ENCODE measurements at regions not wholly inside any gene's neighbourhood (a gene's known extent, or its start where the extent isn't known, plus 50 kb on each side); places are given as distances from the start of the nearest gene placed in this dataset.

DNA sequence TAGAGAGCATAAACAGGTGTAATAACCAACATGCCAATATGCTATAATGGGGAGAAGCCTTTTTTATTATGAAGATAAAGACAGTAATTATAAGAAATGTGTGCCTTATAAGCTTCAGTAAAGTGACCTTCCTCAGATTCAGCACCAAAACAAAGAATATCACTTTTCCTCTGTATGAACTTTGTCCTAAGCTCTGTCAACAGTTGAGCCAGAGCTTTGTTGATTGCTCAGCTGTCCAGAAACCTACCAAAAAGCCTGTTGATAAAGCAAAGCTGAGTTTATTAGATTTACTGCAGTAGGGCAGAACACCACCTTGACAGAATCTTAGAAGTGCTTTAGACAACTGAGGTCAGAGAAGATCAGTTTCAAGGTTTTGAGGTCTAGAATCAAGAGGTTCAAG lies 635.3 kb downstream of the EDEM1 start:
- no peak overlapping the region for H3K4me3 ChIP-seq (ENCODE audit: low read depth, low read length)
- in situ Hi-C loops (cut with HindIII; ENCODE audit: low pct_ligation_motif_present, low sequenced_read_pairs): no loop called here
- TF ChIP-seq, protein P1, sequence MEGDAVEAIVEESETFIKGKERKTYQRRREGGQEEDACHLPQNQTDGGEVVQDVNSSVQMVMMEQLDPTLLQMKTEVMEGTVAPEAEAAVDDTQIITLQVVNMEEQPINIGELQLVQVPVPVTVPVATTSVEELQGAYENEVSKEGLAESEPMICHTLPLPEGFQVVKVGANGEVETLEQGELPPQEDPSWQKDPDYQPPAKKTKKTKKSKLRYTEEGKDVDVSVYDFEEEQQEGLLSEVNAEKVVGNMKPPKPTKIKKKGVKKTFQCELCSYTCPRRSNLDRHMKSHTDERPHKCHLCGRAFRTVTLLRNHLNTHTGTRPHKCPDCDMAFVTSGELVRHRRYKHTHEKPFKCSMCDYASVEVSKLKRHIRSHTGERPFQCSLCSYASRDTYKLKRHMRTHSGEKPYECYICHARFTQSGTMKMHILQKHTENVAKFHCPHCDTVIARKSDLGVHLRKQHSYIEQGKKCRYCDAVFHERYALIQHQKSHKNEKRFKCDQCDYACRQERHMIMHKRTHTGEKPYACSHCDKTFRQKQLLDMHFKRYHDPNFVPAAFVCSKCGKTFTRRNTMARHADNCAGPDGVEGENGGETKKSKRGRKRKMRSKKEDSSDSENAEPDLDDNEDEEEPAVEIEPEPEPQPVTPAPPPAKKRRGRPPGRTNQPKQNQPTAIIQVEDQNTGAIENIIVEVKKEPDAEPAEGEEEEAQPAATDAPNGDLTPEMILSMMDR (IDR thresholded peaks at IDR 0.05; ENCODE audit: low read depth, low read length, missing control alignments): no peak
- DNase-seq: no peak
- no peaks in the 10 kb centered on the region for H3K27me3 ChIP-seq (replicated peaks)
- H3K36me3 ChIP-seq (replicated peaks): no peaks in the 10 kb centered on the region
- no peak overlapping the region for H3K27ac ChIP-seq

DNA sequence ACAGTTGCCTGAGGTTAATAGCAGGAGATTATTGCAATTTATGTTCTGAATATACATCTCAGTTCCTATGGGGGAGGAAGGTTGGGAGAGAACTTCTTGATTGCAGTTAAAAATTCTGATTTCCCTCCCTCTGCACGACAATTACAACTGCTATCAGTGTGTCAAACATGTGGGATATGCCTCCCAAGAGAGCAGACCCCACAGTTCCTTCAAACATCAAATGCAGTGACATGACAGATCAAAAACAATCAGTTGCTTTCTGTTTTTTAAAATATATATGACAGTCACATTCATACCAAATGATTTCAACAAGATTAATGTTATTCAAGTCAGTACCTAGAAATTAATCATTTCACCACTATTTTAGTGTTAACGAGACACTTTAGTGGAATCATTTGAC lies 639.0 kb downstream of the EDEM1 start:
- H3K27me3 ChIP-seq (replicated peaks): no peaks in the 10 kb centered on the region
- in situ Hi-C loops (cut with HindIII; ENCODE audit: low pct_ligation_motif_present, low sequenced_read_pairs): no loop called here
- H3K36me3 ChIP-seq (replicated peaks): no peaks in the 10 kb centered on the region
- DNase-seq: no peak
- H3K4me3 ChIP-seq (ENCODE audit: low read depth, low read length): no peak overlapping the region
- H3K27ac ChIP-seq: no peak overlapping the region
- TF ChIP-seq, protein P1 (IDR thresholded peaks at IDR 0.05; ENCODE audit: low read depth, low read length, missing control alignments): no peak

DNA sequence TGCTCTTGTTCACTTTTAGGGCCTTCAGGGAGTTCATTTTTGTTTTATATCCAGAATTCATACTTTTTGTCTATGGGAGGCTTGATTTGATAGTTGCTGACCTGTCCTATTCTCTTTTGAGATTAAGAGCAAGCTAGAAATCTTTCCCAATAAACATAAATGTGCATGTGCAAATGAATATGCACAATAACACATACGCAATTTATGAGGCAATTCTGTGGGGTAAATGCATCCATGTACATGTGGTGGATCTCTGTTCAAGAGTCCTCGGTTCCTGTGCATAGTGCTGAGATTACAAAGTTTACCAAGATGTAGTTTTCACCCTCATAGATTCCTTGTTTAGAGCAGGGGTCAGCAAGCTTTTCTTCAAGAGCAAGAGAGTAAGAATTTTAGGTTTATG lies 640.7 kb downstream of the EDEM1 start:
- Histone ChIP-seq H3K4me3 (ENCODE audit: low read depth, low read length) (no peak overlapping the region), H3K36me3 (replicated peaks) (no peaks in the 10 kb centered on the region), H3K27me3 (replicated peaks) (no peaks in the 10 kb centered on the region), H3K27ac (no peak overlapping the region)
- in situ Hi-C loops (cut with HindIII; ENCODE audit: low pct_ligation_motif_present, low sequenced_read_pairs): no loop called here
- TF ChIP-seq, protein P1 (IDR thresholded peaks at IDR 0.05; ENCODE audit: low read depth, low read length, missing control alignments): no peak
- DNase-seq: no peak

DNA sequence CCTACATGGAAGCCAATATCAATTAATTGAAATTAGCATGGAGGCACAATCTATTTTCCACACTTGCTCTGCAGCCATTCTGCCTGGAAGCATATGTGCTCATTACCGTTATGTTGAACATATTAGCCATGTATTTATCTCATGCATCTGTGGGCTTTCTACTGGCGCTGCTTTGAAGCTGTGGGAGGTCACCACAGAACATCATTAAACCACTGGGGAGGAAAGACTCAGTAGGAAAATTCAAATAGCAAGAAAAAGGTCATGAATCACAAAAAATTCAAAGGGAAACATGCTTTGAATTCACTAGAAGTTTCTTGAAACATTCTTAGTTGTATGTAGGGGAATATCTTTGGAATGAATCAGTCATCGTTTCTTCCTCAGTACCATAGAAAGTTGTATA lies 652.5 kb downstream of the EDEM1 start:
- TF ChIP-seq, protein P1 (IDR thresholded peaks at IDR 0.05; ENCODE audit: low read depth, low read length, missing control alignments): no peak
- no peaks in the 10 kb centered on the region for H3K36me3 ChIP-seq (replicated peaks)
- no peak overlapping the region for H3K27ac ChIP-seq
- no peak overlapping the region for H3K4me3 ChIP-seq (ENCODE audit: low read depth, low read length)
- H3K27me3 ChIP-seq (replicated peaks): no peaks in the 10 kb centered on the region
- DNase-seq: no peak
- in situ Hi-C loops (cut with HindIII; ENCODE audit: low pct_ligation_motif_present, low sequenced_read_pairs): no loop called here

DNA sequence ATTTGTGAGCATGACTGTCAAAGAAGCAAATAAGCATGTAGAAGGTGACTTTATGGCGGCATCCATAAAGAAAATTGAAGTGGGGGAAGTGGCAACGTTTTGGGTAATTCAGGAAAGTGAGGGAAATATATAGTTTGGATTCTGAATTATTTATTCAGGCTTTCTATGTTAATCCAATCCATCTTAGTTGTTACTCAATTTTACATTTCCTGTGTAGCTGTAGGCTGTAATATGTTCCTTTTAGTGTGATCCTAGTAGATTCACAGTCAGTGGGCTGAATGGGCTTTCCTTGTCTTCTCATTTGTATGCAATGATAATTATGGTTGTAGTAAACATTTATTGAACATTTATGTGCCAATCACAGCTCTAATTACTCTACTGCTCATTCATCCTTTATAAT lies 654.1 kb downstream of the EDEM1 start:
- no peaks in the 10 kb centered on the region for H3K27me3 ChIP-seq (replicated peaks)

DNA sequence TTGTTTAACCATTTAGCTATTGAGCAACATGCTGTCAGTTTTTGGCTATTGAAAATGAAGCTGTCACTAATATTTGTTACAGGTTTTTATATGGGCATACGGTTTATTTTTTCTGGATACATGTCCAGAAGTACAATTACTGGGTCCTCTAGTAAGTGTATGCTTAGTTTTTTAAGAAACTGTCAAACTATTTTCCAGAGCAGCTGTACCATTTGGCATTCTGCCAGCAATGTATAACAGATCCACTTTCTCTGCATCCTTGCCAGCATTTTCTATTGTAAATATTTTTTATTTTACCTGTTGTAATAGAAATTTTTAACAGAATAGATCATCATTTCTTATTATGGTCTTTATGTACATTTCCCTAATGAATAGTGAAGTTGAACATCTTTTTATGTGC lies 658.8 kb downstream of the EDEM1 start:
- Histone ChIP-seq H3K36me3 (replicated peaks) (no peaks in the 10 kb centered on the region), H3K27ac (no peak overlapping the region), H3K4me3 (ENCODE audit: low read depth, low read length) (no peak overlapping the region), H3K27me3 (replicated peaks) (no peaks in the 10 kb centered on the region)
- DNase-seq: no peak
- in situ Hi-C loops (cut with HindIII; ENCODE audit: low pct_ligation_motif_present, low sequenced_read_pairs): no loop called here
- TF ChIP-seq, protein P1 (IDR thresholded peaks at IDR 0.05; ENCODE audit: low read depth, low read length, missing control alignments): no peak

More for the DNA sequence above, 654.1 kb downstream of the EDEM1 start:
- no peak overlapping the region for H3K4me3 ChIP-seq (ENCODE audit: low read depth, low read length)
- H3K36me3 ChIP-seq (replicated peaks): no peaks in the 10 kb centered on the region
- in situ Hi-C loops (cut with HindIII; ENCODE audit: low pct_ligation_motif_present, low sequenced_read_pairs): no loop called here
- DNase-seq: no peak
- TF ChIP-seq, protein P1 (IDR thresholded peaks at IDR 0.05; ENCODE audit: low read depth, low read length, missing control alignments): no peak
- H3K27ac ChIP-seq: no peak overlapping the region
